Astrocyte of the cerebellum (primary cell): ENCODE measurements at regions not wholly inside any gene's neighbourhood (a gene's known extent, or its start where the extent isn't known, plus 50 kb on each side); places are given as distances from the start of the nearest gene placed in this dataset.
"Not testable (repeated sequence)": the region's sequence is repeated elsewhere in the genome, so short reads cannot be mapped to it uniquely, and the experiment has no call there.

ENCODE experiments used
- DNase-seq: peaks from one replicate; pipeline ENCODE4 v3.0.0-alpha.2; 2011; ENCODE audit warnings: low read depth
- H3K4me3 ChIP-seq: 2 replicates; pipeline ENCODE4 v1.5.1; 2011; ENCODE audit warnings: mild to moderate bottlenecking, low read depth, low read length, moderate library complexity
- CTCF ChIP-seq: IDR thresholded peaks from 2 replicates; pipeline ENCODE4 v1.5.1; 2012; ENCODE audit warnings: low read length, low read depth, moderate library complexity, mild to moderate bottlenecking; ENCODE audit errors: missing control alignments
- in situ Hi-C: cut with HindIII; loops from 2 replicates; pipeline ENCODE4 v1.10.0; 2017; ENCODE audit warnings: low sequenced_read_pairs

GRCh38 chr12:94001691-94002090, 146.7 kb upstream of the PLXNC1 start:
- no peak for TF ChIP-seq CTCF
- no peak for DNase-seq
- no peak overlapping the region for H3K4me3 ChIP-seq
- in situ Hi-C loops = no loop called here

GRCh38 chr12:94002925-94003324, 145.5 kb upstream of the PLXNC1 start:
- in situ Hi-C loops, H3K4me3 ChIP-seq, DNase-seq: not testable (repeated sequence)

- in situ Hi-C loops, DNase-seq, H3K4me3 ChIP-seq: not testable (repeated sequence)
Measured at GRCh38 chr12:94007833-94008232, 140.5 kb upstream of the PLXNC1 start.

- in situ Hi-C loops = no loop called here
- no peak overlapping the region for H3K4me3 ChIP-seq
- no peak for DNase-seq
- TF ChIP-seq CTCF = no peak
Measured at GRCh38 chr12:94010307-94010706, 138.1 kb upstream of the PLXNC1 start.

GRCh38 chr12:94012071-94012470, 136.3 kb upstream of the PLXNC1 start:
- TF ChIP-seq CTCF = no peak
- no peak overlapping the region for H3K4me3 ChIP-seq
- DNase-seq = no peak
- in situ Hi-C loops = no loop called here

GRCh38 chr12:94012590-94012989, 135.8 kb upstream of the PLXNC1 start:
- DNase-seq = no peak
- no peak overlapping the region for H3K4me3 ChIP-seq
- no peak for TF ChIP-seq CTCF
- in situ Hi-C loops = no loop called here

- in situ Hi-C loops, H3K4me3 ChIP-seq, DNase-seq: not testable (repeated sequence)
Measured at GRCh38 chr12:94017247-94017646, 131.1 kb upstream of the PLXNC1 start.

- in situ Hi-C loops = no loop called here
- no peak overlapping the region for H3K4me3 ChIP-seq
- TF ChIP-seq CTCF = no peak
- no peak for DNase-seq
Measured at GRCh38 chr12:94020335-94020734, 128.0 kb upstream of the PLXNC1 start.
